ENCODE measurements at regions not wholly inside any gene's neighbourhood (a gene's known extent, or its start where the extent isn't known, plus 50 kb on each side); places are given as distances from the start of the nearest gene placed in this dataset.

DNA sequence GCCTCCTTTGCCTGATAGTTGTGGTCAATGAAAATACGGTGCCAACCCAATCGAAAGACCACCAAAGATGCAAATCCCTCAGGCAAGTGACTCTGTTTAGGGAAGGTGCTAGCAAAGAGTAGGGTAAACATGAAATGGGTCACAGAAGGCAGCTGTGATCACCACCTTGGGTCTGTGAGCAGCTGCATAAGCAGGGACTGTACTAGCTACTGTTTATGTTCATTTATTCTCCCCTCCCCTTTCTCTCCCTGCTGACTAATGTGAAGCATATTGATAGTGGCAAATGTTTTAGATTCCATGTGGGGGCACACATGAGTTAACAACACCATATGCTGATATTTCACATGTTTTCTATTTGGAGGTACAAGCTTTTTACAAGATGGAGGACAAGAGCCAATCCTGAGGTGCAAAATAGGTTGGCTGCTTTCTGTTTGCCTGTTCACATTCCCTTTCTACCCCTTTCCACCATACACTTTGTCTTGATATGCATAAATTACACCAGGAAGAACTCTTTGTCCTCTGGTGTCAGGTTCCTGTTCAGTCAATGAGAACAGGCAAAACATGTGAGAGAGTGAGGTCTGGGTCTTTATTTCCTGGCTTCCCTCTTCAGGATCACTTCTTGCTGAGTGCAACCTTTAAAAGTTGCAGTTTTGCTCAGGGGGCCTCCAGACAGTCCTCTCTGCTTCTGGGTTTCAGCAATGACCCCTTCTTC is 71.1 kb downstream of the AVPR1A start:
- TF ChIP-seq, protein P1, sequence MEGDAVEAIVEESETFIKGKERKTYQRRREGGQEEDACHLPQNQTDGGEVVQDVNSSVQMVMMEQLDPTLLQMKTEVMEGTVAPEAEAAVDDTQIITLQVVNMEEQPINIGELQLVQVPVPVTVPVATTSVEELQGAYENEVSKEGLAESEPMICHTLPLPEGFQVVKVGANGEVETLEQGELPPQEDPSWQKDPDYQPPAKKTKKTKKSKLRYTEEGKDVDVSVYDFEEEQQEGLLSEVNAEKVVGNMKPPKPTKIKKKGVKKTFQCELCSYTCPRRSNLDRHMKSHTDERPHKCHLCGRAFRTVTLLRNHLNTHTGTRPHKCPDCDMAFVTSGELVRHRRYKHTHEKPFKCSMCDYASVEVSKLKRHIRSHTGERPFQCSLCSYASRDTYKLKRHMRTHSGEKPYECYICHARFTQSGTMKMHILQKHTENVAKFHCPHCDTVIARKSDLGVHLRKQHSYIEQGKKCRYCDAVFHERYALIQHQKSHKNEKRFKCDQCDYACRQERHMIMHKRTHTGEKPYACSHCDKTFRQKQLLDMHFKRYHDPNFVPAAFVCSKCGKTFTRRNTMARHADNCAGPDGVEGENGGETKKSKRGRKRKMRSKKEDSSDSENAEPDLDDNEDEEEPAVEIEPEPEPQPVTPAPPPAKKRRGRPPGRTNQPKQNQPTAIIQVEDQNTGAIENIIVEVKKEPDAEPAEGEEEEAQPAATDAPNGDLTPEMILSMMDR (tag by site-specific recombination; IDR thresholded peaks at IDR 0.05) = no peak
- TF ChIP-seq ZNF513 (tag by site-specific recombination; IDR thresholded peaks at IDR 0.05) (no peak), ZNF521 (tag by site-specific recombination; IDR thresholded peaks at IDR 0.05) (no peak), YY1 (tag by site-specific recombination; IDR thresholded peaks at IDR 0.05) (no peak), ZNF37A (tag by site-specific recombination; IDR thresholded peaks at IDR 0.05) (no peak), ZNF350 (tag by site-specific recombination; IDR thresholded peaks at IDR 0.05) (no peak), ZNF146 (tag by site-specific recombination; IDR thresholded peaks at IDR 0.05) (no peak), ZNF138 (tag by site-specific recombination; IDR thresholded peaks at IDR 0.05; ENCODE audit: borderline replicate concordance) (no peak), SP3 (tag by site-specific recombination; IDR thresholded peaks at IDR 0.05) (no peak)
- TF ChIP-seq, protein P2, sequence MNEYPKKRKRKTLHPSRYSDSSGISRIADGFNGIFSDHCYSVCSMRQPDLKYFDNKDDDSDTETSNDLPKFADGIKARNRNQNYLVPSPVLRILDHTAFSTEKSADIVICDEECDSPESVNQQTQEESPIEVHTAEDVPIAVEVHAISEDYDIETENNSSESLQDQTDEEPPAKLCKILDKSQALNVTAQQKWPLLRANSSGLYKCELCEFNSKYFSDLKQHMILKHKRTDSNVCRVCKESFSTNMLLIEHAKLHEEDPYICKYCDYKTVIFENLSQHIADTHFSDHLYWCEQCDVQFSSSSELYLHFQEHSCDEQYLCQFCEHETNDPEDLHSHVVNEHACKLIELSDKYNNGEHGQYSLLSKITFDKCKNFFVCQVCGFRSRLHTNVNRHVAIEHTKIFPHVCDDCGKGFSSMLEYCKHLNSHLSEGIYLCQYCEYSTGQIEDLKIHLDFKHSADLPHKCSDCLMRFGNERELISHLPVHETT (tag by site-specific recombination; IDR thresholded peaks at IDR 0.05) = no peak
- TF ChIP-seq, protein P3, sequence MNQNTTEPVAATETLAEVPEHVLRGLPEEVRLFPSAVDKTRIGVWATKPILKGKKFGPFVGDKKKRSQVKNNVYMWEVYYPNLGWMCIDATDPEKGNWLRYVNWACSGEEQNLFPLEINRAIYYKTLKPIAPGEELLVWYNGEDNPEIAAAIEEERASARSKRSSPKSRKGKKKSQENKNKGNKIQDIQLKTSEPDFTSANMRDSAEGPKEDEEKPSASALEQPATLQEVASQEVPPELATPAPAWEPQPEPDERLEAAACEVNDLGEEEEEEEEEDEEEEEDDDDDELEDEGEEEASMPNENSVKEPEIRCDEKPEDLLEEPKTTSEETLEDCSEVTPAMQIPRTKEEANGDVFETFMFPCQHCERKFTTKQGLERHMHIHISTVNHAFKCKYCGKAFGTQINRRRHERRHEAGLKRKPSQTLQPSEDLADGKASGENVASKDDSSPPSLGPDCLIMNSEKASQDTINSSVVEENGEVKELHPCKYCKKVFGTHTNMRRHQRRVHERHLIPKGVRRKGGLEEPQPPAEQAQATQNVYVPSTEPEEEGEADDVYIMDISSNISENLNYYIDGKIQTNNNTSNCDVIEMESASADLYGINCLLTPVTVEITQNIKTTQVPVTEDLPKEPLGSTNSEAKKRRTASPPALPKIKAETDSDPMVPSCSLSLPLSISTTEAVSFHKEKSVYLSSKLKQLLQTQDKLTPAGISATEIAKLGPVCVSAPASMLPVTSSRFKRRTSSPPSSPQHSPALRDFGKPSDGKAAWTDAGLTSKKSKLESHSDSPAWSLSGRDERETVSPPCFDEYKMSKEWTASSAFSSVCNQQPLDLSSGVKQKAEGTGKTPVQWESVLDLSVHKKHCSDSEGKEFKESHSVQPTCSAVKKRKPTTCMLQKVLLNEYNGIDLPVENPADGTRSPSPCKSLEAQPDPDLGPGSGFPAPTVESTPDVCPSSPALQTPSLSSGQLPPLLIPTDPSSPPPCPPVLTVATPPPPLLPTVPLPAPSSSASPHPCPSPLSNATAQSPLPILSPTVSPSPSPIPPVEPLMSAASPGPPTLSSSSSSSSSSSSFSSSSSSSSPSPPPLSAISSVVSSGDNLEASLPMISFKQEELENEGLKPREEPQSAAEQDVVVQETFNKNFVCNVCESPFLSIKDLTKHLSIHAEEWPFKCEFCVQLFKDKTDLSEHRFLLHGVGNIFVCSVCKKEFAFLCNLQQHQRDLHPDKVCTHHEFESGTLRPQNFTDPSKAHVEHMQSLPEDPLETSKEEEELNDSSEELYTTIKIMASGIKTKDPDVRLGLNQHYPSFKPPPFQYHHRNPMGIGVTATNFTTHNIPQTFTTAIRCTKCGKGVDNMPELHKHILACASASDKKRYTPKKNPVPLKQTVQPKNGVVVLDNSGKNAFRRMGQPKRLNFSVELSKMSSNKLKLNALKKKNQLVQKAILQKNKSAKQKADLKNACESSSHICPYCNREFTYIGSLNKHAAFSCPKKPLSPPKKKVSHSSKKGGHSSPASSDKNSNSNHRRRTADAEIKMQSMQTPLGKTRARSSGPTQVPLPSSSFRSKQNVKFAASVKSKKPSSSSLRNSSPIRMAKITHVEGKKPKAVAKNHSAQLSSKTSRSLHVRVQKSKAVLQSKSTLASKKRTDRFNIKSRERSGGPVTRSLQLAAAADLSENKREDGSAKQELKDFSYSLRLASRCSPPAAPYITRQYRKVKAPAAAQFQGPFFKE (tag by site-specific recombination; IDR thresholded peaks at IDR 0.05; ENCODE audit: borderline replicate concordance) = no peak
